Neural progenitor cell (in vitro differentiated cells): ENCODE measurements at regions not wholly inside any gene's neighbourhood (a gene's known extent, or its start where the extent isn't known, plus 50 kb on each side); places are given as distances from the start of the nearest gene placed in this dataset.

Source experiments
- EZH2 ChIP-seq: fragments of 200-600 bp; sonication (generic); IDR thresholded peaks from 2 replicates; pipeline ENCODE4 v1.6.1; 2017; ENCODE audit warnings: antibody characterized with exemption, mild to moderate bottlenecking, moderate library complexity
- EZH2phosphoT487 ChIP-seq: fragments of 200-600 bp; sonication (generic); IDR thresholded peaks from 2 replicates; pipeline ENCODE4 v1.6.1; 2017; ENCODE audit warnings: antibody characterized with exemption
- TF ChIP-seq, protein P1 (sequence below): fragments of 200-600 bp; sonication (generic); IDR thresholded peaks from 2 replicates; pipeline ENCODE4 v1.5.1; 2017; ENCODE audit warnings: antibody characterized with exemption, mild to moderate bottlenecking

- TF ChIP-seq, protein P1, sequence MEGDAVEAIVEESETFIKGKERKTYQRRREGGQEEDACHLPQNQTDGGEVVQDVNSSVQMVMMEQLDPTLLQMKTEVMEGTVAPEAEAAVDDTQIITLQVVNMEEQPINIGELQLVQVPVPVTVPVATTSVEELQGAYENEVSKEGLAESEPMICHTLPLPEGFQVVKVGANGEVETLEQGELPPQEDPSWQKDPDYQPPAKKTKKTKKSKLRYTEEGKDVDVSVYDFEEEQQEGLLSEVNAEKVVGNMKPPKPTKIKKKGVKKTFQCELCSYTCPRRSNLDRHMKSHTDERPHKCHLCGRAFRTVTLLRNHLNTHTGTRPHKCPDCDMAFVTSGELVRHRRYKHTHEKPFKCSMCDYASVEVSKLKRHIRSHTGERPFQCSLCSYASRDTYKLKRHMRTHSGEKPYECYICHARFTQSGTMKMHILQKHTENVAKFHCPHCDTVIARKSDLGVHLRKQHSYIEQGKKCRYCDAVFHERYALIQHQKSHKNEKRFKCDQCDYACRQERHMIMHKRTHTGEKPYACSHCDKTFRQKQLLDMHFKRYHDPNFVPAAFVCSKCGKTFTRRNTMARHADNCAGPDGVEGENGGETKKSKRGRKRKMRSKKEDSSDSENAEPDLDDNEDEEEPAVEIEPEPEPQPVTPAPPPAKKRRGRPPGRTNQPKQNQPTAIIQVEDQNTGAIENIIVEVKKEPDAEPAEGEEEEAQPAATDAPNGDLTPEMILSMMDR, result no peak
- TF ChIP-seq EZH2, result no peak
- TF ChIP-seq EZH2phosphoT487, result no peak
Observed at GRCh38 chr11:42502151-42502550, 809.6 kb upstream of the API5 start.
